GM18499 (cell line): ENCODE measurements at regions not wholly inside any gene's neighbourhood (a gene's known extent, or its start where the extent isn't known, plus 50 kb on each side); places are given as distances from the start of the nearest gene placed in this dataset.
"Not testable (repeated sequence)": the region's sequence is repeated elsewhere in the genome, so short reads cannot be mapped to it uniquely, and the experiment has no call there.

Experiments
- ATAC-seq: cut with Tn5 transposase; IDR thresholded peaks from one replicate; pipeline ENCODE4 v1.9.1; 2021; ENCODE audit warnings: moderate number of reproducible peaks; ENCODE audit not compliant: insufficient read depth, unreplicated experiment

DNA sequence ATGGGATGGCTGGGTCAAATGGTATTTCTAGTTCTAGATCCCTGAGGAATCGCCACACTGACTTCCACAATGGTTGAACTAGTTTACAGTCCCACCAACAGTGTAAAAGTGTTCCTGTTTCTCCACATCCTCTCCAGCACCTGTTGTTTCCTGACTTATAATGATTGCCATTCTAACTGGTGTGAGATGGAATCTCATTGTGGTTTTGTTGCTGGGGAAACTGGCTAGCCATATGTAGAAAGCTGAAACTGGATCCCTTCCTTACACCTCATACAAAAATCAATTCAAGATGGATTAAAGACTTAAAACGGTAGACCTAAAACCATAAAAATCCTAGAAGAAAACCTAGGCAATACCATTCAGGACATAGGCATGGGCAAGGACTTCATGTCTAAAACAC is 131.5 kb upstream of the FAR2 start:
- not testable (repeated sequence) for ATAC-seq

DNA sequence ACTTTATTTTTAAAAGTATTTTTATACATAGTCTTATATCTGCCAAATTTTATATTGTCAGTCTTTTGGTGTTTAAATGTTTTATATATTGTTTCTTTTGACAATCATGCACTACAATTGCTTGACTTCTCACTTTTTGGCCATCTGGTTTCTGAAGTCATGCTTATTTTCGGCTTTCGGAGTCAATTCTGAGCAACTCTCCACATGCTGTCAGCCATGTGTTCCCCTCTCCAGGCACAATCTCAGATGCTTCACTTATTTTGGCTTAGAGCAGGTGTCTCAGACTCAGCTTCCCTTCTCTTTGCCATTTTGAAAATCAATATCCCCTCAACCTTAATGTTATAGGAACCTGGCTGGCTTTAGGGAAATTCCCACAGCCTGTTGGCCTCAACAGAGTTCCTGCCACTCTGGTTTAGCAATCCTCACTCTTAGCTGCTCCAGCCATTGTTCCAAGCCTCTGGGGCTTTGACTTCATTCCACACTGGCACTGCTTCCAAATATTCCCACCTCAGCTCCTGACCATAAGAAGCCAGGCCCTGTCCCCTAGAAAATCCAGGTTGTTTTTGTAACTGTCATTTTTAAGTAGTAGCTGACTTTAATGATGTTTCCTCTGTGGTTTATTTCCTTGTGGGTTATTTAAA is 125.5 kb upstream of the FAR2 start:
- ATAC-seq: no peak

DNA sequence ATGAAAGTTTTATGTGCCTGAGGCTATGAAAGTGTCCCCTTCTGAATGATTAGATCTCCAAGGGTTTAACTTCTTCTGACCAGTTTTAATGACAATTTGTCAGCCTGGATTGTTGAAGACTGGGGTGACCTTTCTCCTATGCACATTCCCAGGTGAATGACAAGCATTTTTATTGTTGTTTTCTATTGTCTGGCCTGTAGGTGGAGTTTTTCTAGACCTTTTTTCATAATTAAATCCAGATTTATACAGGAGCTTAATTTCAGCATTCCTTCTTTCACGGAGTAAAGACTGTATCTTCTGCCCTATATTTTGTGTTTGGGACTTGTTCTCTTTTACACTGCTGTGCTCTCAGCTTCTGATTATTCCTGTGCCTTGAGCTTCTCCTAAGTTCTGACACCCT is 125.0 kb upstream of the FAR2 start:
- no peak for ATAC-seq

DNA sequence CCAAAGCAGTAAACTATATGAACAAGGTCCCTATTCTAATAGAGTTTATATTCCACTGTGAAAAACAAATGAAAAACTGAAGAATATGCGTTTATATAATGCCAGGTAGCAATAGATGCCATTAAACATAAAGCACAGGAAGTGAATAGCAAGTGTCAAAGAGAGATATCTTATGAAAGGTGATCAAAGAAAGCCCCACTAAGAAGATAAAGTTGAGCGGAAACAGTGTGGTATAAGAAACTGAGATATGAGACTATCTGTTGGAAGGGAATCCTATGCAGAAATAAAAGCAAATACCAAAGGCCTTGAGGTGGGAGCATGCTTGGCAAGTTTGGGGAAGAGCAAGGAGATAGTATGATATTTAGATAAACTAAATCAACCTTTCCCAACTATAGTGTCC is 123.1 kb upstream of the FAR2 start:
- no peak for ATAC-seq

DNA sequence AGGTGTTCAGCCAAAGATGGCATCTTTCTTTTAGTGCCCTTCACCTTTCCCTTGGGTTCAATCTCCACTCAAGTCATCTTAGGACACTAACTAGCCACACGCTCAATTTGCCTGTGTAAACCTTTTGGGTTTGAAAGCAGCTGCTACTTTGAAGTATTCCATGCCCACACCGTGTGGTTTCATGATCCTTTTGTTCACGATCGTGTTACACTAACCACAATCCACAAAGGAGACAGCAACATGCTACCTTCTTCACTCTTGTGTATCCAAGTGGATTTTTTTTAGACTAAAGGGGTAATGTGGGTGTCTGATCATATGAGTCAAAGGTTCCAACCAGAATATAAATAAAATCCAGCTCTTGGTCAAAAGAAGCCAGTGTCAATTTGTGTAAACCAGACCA is 122.7 kb upstream of the FAR2 start:
- ATAC-seq: no peak

DNA sequence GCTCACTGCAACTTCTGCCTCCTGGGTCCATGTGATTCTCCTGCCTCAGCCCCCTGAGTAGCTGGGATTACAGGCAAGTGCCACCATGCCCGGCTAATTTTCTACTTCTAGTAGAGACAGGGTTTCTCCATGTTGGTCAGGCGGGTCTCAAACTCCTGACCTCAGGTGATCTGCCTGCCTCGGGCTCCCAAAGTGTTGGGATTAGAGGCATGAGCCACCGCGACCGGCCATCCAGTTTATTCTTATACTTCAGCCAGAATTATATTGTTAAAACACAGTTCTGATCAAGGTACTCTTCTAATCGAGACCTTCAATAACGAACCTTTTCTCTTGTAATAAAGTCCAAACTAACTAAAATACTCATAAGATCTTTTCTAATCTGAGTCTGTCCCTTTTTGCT is 119.6 kb upstream of the FAR2 start:
- ATAC-seq: not testable (repeated sequence)

DNA sequence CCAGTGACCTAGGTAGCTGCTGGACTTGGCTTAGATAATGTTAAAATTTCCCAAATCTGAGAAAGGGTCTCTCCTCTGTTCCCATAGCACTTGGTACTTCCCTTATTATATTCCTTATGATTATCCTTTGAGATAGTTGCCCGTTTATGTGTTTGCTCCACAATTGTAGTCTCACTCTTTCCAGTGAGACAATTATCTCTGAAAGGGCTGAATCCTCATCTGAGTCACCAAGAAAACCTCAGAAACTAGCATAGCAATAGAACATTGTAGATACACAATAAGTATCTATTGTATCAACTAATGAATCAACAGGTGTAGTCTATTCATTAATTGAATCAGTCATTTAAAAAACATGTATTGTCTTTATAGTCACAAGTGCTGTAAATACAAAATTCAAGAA is 119.1 kb upstream of the FAR2 start:
- no peak for ATAC-seq

DNA sequence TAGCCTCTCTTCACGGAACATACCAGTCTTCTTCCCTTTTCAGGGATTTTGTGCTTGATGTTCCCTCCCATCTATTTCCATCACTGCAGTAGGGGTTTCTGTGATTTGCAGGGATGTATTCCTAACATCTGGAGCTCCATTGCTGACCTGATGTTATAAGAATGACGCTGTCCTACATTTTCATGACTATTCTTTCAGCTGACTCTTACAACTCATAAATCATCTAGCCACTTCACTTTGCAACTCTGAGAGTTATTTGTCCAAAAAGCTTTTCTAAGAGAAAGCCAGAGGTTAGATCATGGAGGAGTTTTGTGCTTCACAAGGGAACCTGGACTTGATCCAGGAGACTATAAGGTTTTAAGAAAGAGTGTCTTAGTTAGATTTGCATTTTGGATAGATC is 116.6 kb upstream of the FAR2 start:
- no peak for ATAC-seq

DNA sequence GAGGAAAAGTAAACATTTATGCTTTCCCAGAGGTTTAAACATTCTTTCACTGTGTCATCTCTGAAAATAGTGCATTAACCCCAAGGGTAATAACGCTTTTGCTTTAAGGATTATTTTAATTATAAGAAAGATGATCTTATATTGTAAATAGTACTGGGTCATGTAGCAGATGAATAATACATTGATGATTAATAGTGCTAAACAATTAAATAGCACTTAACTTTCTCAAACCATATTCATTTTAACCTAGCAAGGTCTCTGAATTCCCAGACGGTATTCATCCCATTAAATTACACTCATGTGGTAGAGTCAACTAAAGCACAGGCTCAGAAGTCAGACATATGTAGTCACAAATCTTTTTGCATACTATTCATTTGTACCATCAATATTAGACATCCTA is 115.6 kb upstream of the FAR2 start:
- no peak for ATAC-seq

DNA sequence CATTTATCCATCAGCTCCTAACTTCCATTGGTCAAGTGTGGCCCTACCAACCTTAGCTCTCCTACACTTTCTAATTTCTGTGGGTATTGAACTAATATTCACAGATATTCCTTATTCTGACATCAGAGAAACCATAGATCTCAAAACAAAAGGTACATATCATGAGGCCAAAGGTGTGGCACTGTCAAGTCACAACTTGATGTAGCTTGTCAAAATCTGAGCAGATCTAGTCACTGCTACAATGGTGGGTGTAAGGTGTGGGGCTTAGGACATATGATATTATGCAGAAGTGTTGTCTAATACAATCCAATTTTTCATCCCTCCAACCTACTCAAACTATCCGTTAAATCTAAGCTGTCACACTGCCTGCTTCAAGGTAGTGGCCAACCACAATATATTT is 114.0 kb upstream of the FAR2 start:
- no peak for ATAC-seq

DNA sequence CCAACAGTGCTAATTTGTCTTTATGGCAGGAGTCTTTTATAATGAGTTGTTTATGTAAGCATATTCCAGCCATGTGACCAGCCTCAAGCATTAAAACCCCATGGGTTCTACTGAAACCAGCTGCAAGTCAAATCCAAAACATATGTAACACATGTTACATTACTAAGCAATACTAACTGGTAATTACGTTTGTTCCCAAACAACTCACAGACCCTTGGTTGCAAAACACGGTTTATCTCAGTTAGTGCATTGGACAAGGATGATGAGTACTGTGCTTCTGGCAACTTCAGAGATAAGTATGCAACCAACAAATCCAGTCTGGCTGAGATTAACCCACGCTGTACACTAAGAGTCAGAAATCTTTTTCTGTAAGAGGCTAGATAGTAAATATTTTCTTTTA is 110.1 kb upstream of the FAR2 start:
- no peak for ATAC-seq

DNA sequence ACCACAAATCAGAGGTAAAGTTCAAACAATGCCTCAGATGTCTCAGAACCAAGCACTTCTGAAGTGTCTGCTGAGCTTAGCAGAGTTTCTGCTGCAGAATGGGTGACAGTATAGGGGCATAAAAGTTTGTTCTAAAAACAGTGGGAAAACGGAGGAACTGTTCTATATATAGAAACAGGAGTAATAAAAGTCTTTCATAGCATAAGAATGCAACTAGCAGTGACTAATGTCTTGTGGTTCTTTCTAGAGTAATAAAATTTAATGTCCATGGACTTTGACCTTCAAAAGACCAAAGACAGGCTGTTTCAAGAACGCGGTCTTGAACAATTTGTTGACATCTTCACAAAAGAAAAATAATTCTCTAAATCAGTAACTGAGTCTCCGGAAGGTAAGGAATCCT is 107.5 kb upstream of the FAR2 start:
- ATAC-seq: no peak

DNA sequence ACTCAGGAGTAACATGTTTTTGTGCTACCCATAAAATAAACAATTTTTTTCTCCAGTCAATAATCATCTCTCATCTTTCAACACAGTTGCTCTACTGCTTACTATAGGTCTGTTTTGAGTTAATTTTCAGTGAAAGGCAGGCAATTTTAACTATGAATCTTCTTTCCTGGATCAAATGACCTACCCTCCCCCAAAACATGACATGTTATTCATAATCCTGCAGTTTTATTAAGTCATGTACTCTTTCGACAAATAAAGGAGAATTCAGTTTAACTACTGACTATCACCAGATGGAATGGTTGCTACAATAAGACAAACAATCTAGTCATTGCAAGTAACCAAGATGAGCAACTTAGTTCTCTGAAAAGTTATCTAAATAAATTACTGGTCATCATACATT is 106.0 kb upstream of the FAR2 start:
- ATAC-seq: no peak

DNA sequence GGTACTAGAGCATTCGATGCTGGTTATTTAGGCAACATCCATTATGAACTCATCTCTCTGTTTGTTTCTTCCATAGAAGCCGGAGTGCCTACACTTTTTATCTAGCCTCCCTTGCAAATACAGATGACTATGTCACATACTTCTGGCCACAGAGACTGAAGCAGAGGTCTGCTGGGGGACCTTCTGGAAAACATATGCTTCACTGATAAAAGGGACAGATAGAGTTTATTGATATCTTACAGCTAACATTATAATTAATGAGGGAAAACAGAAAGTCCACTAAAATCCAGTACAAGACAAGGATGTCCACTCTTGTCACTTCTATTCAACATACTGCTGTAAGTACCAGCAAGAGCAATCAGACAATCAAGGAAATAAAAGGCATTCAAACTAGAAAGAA is 104.3 kb upstream of the FAR2 start:
- ATAC-seq: no peak

DNA sequence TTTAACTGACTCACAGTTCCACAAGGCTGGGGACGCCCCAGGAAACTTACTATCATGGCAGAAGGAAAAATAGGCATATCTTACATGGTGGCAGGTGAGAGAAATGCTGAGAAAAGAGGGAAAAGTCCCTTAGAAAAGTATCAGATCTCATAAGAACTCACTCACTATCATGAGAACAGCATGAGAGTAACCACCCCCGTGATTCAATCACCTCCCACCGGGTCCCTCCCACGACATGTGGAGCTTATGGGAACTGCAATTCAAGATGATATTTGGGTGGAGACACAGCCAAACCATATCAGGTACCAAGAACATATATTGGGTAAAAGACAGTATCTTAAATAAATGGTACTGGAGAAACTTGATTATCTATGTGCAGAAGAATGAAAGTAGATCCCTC is 100.3 kb upstream of the FAR2 start:
- no peak for ATAC-seq

DNA sequence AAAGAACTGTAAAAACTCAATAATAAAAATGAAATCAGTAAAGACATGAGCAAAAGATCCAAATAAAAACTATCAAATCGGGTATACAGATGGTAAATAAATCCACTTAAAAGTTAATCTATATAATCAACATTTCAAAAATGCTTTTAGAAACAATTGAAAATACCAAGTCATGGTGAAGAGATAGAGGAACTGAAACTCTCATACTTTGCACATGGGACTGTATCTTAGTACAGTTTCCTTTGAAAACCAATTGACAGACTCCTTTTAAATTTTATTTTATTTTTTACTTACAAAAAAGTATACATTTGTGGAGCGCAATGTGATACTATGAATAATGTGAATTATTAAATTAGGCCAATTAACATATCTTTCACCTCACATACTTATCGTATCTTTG is 98.6 kb upstream of the FAR2 start:
- peak; percentile 75 for ATAC-seq

DNA sequence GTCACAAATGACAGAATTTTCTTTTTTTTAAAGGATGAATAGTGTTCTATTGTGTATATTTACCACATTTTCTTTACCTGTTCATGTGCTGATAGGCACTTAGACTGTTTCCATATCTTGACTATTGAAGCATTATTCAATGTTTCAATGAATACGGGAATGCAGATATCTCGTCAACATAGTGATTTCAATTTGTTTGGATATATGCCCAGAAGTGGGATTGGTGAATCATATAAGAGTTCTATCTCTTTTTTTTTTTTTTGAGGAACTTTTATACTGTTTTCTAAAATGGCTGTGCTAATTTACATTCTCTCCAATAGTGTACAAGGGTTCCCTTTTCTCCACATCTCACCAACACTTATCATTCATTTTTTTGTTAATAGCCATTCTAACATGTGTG is 97.9 kb upstream of the FAR2 start:
- ATAC-seq: no peak

DNA sequence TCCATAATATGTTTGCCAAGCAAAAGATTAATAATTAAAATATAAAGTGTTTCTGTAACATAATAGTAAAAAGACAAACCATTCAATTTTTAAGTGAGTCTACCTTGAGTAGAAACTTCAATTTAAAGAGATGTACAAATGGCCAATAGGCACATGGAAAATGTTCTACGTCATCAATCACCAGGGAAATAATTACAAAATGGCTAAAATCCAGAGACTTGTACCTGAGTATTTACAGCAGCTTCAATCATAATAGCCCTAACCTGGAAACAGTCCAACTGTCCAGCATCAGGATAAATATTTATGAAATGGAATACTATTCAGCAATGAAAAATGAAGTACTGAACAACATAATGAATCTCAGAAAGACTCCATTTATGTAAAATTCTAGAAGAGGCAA is 95.5 kb upstream of the FAR2 start:
- peak; percentile 58 for ATAC-seq

DNA sequence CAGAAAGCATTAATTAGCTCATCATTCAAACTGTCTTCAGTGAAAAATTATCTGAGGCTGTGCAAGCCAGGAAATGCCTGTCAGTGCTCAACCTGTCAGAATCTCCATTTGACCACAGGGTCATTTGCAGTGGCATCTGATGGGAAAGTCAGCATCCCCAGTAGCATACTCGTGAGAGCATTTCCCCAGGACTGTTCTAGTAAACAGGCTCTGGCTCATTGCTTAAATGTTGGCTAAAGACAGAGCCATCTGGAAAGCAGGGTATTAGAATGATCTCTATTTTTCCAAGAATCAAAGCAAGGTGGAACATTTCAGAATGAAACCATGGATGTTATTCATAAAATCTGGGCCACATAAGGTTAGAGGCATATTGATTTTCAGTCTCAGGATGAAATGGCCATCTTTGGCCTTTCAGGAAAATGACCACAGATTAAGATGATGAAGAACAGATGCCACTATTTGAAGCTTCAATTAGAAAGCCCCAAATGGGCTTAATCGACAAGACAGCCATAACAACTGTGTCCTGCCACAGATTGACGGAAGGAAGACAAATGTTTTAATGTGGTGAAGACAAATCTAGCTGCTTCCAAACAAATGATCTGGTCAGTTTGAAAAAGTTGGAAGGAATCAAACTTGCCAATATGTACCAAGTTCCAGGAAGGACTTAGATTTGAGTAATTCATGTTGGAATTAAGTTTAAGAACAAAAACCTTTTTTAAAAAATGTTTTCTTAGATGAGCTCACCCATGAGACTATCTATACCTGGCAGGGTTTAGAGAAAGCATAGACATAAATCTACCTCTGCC is 94.0 kb upstream of the FAR2 start:
- ATAC-seq: no peak

DNA sequence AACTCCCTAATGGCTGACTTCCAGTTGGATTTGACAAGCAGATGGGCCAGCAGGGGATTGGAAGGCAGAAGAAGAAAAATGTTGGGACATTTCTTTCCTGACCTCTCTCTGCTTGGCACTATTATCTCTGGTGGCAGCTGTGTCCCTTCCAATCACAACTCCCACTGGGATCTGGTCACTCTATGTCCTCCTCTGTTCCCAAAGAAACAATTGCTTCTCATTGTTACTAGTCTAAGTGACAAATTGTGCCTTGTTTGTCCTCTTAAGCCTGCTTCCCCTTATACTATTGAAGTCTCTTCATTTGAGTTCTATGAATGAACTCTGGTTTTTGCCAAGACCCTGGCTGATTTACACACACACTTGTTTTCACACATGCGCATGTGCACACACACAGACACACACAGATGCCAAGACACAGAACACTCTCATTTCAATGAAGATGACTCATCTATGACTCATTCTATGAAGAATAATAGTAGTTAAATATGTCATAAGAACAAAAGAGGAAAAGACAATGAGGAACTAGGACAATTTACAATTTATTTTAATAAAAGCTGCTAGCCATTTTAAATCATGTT is 83.0 kb upstream of the FAR2 start:
- ATAC-seq: peak; percentile 94

DNA sequence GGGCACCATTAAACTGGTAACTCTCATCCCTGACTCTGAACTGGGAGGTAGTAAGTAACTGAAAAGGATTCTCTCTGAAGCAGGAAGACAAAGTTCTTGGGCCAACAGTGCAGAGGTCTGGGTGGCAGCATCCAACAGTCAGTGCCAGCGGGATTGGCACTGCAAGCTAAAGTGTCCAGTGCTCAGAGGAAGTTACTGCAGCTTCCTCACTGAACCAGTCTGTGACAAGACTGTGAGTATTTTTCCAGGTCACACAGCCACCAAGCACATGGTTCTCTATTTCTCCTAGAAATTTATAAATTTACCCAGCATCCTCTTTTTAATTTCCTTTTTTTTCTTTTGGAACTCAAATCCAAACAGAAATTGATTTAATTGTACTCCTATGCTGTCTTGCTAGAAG is 81.6 kb upstream of the FAR2 start:
- no peak for ATAC-seq

DNA sequence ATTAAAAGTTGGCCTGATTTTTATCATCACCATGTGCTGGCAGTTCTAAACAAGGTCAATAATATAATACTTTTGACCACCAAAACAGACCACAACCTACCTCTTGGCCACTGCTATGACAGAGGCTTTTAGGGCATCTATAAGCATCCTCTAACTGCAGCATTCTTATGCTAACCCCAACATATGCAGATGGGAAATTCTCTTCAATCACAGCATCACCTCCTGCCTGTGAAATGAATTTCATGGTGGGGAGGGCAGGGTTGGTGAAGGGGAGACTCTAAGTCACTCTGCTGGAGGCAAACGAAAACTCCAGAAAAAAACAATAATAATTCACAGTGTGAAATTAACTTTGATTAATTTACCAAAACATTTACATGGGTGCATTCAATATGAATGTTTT is 78.8 kb upstream of the FAR2 start:
- no peak for ATAC-seq
